ENCODE measurements at regions not wholly inside any gene's neighbourhood (a gene's known extent, or its start where the extent isn't known, plus 50 kb on each side); places are given as distances from the start of the nearest gene placed in this dataset.
A peak's percentile ranks its signal among the peaks of the same experiment; 100 is the strongest.

GRCh38 chr6:21309807-21310221 is 283.7 kb upstream of the SOX4 start:
- ATAC-seq (peak; percentile 58 to 71 (median 62)), DNase-seq (no peak)
- H3K36me3 ChIP-seq, result no peaks in the 10 kb centered on the region
- H3K27ac ChIP-seq, result no peak overlapping the region
- H3K4me3 ChIP-seq, result peak overlapping the region in 2 of 3 donors; percentile 22 to 33
- 43% methylated on average over 11 of the region's 11 CpGs for WGBS (ENCODE audit: insufficient coverage, low coverage, low lambda C conversion rate, missing lambda C conversion rate)
- no peaks in the 10 kb centered on the region for H3K27me3 ChIP-seq
- no peak for TF ChIP-seq CTCF (IDR thresholded peaks at IDR 0.05)
- no peak for TF ChIP-seq POLR2A (IDR thresholded peaks at IDR 0.05)
- intact Hi-C loops (cut with DNase I), result no loop called here
- H3K4me1 ChIP-seq, result peaks cover 0 to 5% (median 0%) of the 10 kb centered on the region in 4 donors
- no peaks in the 10 kb centered on the region for H3K9me3 ChIP-seq

GRCh38 chr6:21310568-21311140 is 282.9 kb upstream of the SOX4 start:
- H3K4me1 ChIP-seq, result peaks cover 0 to 5% (median 0%) of the 10 kb centered on the region in 4 donors
- TF ChIP-seq CTCF (IDR thresholded peaks at IDR 0.05) (no peak), POLR2A (IDR thresholded peaks at IDR 0.05) (no peak)
- no peak overlapping the region for H3K27ac ChIP-seq
- no peaks in the 10 kb centered on the region for H3K9me3 ChIP-seq
- H3K4me3 ChIP-seq, result no peak overlapping the region
- intact Hi-C loops (cut with DNase I), result no loop called here
- H3K36me3 ChIP-seq, result no peaks in the 10 kb centered on the region
- WGBS (ENCODE audit: insufficient coverage, low coverage, low lambda C conversion rate, missing lambda C conversion rate), result 85% methylated on average over 13 of the region's 13 CpGs
- DNase-seq (no peak), ATAC-seq (no peak)
- H3K27me3 ChIP-seq, result no peaks in the 10 kb centered on the region

GRCh38 chr6:21312118-21312517 is 281.4 kb upstream of the SOX4 start:
- no peaks in the 10 kb centered on the region for H3K4me1 ChIP-seq
- H3K27ac ChIP-seq, result no peak overlapping the region
- no peaks in the 10 kb centered on the region for H3K36me3 ChIP-seq
- TF ChIP-seq CTCF (IDR thresholded peaks at IDR 0.05) (no peak), POLR2A (IDR thresholded peaks at IDR 0.05) (no peak)
- H3K9me3 ChIP-seq, result no peaks in the 10 kb centered on the region
- no peaks in the 10 kb centered on the region for H3K27me3 ChIP-seq
- DNase-seq (no peak), ATAC-seq (no peak)
- WGBS (ENCODE audit: insufficient coverage, low coverage, low lambda C conversion rate, missing lambda C conversion rate), result 96% methylated on average over 4 of the region's 4 CpGs
- intact Hi-C loops (cut with DNase I), result no loop called here
- no peak overlapping the region for H3K4me3 ChIP-seq

GRCh38 chr6:21317642-21318041 is 275.9 kb upstream of the SOX4 start:
- WGBS (ENCODE audit: insufficient coverage, low coverage, low lambda C conversion rate, missing lambda C conversion rate), result 38% methylated on average over 11 of the region's 12 CpGs
- Histone ChIP-seq H3K36me3 (no peaks in the 10 kb centered on the region), H3K27me3 (no peaks in the 10 kb centered on the region), H3K9me3 (no peaks in the 10 kb centered on the region), H3K27ac (no peak overlapping the region), H3K4me1 (no peaks in the 10 kb centered on the region), H3K4me3 (no peak overlapping the region)
- intact Hi-C loops (cut with DNase I), result no loop called here
- no peak for ATAC-seq
- no peak for DNase-seq
- TF ChIP-seq CTCF (IDR thresholded peaks at IDR 0.05), result no peak
- TF ChIP-seq POLR2A (IDR thresholded peaks at IDR 0.05), result no peak

GRCh38 chr6:21321076-21321475 is 272.5 kb upstream of the SOX4 start:
- intact Hi-C loops (cut with DNase I), result no loop called here
- Histone ChIP-seq H3K4me3 (no peak overlapping the region), H3K27me3 (no peaks in the 10 kb centered on the region), H3K27ac (no peak overlapping the region), H3K4me1 (no peaks in the 10 kb centered on the region), H3K36me3 (no peaks in the 10 kb centered on the region), H3K9me3 (no peaks in the 10 kb centered on the region)
- TF ChIP-seq POLR2A (IDR thresholded peaks at IDR 0.05) (no peak), CTCF (IDR thresholded peaks at IDR 0.05) (no peak)
- DNase-seq, result no peak
- ATAC-seq, result no peak
- 27% methylated on average over 3 of the region's 6 CpGs for WGBS (ENCODE audit: insufficient coverage, low coverage, low lambda C conversion rate, missing lambda C conversion rate)
